ENCODE measurements at regions not wholly inside any gene's neighbourhood (a gene's known extent, or its start where the extent isn't known, plus 50 kb on each side); places are given as distances from the start of the nearest gene placed in this dataset.

DNA sequence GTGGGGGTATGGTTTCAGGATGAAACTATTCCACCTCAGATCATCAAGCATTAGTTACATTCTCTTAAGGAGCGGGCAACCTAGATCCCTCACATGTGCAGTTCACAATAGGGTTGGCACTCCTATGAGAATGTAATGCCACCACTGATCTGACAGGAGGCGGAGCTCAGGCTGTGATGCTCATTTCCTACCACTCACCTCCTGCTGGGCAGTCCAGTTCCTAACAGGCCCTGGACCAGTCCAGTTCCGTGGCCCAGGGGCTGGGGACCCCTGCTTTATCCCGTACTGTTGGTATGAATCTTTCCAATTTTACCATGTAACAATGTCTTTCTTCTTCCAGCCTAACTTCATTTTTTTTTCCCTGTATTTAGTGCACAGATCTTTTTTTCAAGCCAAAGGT lies 94.9 kb downstream of the OGFRL1 start:
- TF ChIP-seq, protein P1, sequence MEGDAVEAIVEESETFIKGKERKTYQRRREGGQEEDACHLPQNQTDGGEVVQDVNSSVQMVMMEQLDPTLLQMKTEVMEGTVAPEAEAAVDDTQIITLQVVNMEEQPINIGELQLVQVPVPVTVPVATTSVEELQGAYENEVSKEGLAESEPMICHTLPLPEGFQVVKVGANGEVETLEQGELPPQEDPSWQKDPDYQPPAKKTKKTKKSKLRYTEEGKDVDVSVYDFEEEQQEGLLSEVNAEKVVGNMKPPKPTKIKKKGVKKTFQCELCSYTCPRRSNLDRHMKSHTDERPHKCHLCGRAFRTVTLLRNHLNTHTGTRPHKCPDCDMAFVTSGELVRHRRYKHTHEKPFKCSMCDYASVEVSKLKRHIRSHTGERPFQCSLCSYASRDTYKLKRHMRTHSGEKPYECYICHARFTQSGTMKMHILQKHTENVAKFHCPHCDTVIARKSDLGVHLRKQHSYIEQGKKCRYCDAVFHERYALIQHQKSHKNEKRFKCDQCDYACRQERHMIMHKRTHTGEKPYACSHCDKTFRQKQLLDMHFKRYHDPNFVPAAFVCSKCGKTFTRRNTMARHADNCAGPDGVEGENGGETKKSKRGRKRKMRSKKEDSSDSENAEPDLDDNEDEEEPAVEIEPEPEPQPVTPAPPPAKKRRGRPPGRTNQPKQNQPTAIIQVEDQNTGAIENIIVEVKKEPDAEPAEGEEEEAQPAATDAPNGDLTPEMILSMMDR (IDR thresholded peaks at IDR 0.05), result no peak
- no peak for TF ChIP-seq POLR2A (IDR thresholded peaks at IDR 0.05)
